ENCODE measurements at regions not wholly inside any gene's neighbourhood (a gene's known extent, or its start where the extent isn't known, plus 50 kb on each side); places are given as distances from the start of the nearest gene placed in this dataset.
A peak's percentile ranks its signal among the peaks of the same experiment; 100 is the strongest.

- Mint-ChIP-seq H3K4me3 (no peak overlapping the region), H3K4me1 (peaks cover 6% of the 10 kb centered on the region; the same call in 1 of the 2 replicates), H3K27me3 (ENCODE audit: low read depth) (no peaks in the 10 kb centered on the region), H3K36me3 (no peaks in the 10 kb centered on the region; the same call in 1 of the 2 replicates), H3K27ac (no peak overlapping the region), H3K9me3 (peaks cover 12% of the 10 kb centered on the region)
- no peak for TF ChIP-seq TEAD1 (CRISPR knock-in tag; IDR thresholded peaks at IDR 0.05)
- no peak for TF ChIP-seq GTF2I (CRISPR knock-in tag; conservative IDR thresholded peaks at IDR 0.05)
- no peak for TF ChIP-seq ERG (CRISPR knock-in tag; IDR thresholded peaks at IDR 0.05)
- TF ChIP-seq NR3C1 (CRISPR knock-in tag; conservative IDR thresholded peaks at IDR 0.05; ENCODE audit: low read depth) = no peak
- no peak for TF ChIP-seq KAT7 (CRISPR knock-in tag; IDR thresholded peaks at IDR 0.05; ENCODE audit: borderline replicate concordance)
- TF ChIP-seq AR (CRISPR knock-in tag; IDR thresholded peaks at IDR 0.05) = no peak
- TF ChIP-seq NFATC4 (CRISPR knock-in tag; IDR thresholded peaks at IDR 0.05) = no peak
- no peak for TF ChIP-seq JAZF1 (CRISPR knock-in tag; IDR thresholded peaks at IDR 0.05)
- TF ChIP-seq CREB1 (CRISPR knock-in tag; IDR thresholded peaks at IDR 0.05) = no peak
- no peak for TF ChIP-seq ZNF219 (CRISPR knock-in tag; IDR thresholded peaks at IDR 0.05; ENCODE audit: borderline replicate concordance)
- TF ChIP-seq ZMAT4 (CRISPR knock-in tag; IDR thresholded peaks at IDR 0.05) = no peak
- TF ChIP-seq NFYB (CRISPR knock-in tag; conservative IDR thresholded peaks at IDR 0.05; ENCODE audit: low read depth) = no peak
- no peak for TF ChIP-seq GRHL2 (CRISPR knock-in tag; IDR thresholded peaks at IDR 0.05; ENCODE audit: insufficient replicate concordance, severe bottlenecking)
- TF ChIP-seq IRF1 (CRISPR knock-in tag; IDR thresholded peaks at IDR 0.05) = no peak
- no peak for TF ChIP-seq OVOL2 (CRISPR knock-in tag; IDR thresholded peaks at IDR 0.05; ENCODE audit: borderline replicate concordance)
- TF ChIP-seq TCF7 (CRISPR knock-in tag; IDR thresholded peaks at IDR 0.05; ENCODE audit: low read depth) = no peak
- TF ChIP-seq NR2C2 (CRISPR knock-in tag; IDR thresholded peaks at IDR 0.05) = no peak
- TF ChIP-seq SOX15 (CRISPR knock-in tag; IDR thresholded peaks at IDR 0.05) = no peak
- no peak for TF ChIP-seq SP1 (CRISPR knock-in tag; conservative IDR thresholded peaks at IDR 0.05)
- ATAC-seq (no peak), DNase-seq (ENCODE audit: low spot score) (no peak)
- ChIA-PET CTCF (interaction anchor here (0.6 kb wide), 1 partner anchor 13 kb away, joined by 3 read pairs; no protein-coding TSS in a partner anchor), POLR2A (interaction anchor here (0.6 kb wide), 1 partner anchor 535 kb away, joined by 3 read pairs; no protein-coding TSS in a partner anchor)
Observed at GRCh38 chr11:103596315-103596714, 440.1 kb upstream of the DDI1 start.

GRCh38 chr11:103601225-103601846 lies 435.1 kb upstream of the DDI1 start:
- ChIA-PET CTCF (interaction anchor here (0.6 to 1.8 kb wide), 14 partner anchors 8 to 1101 kb away, joined by 3 to 8 read pairs (median 3); no protein-coding TSS in a partner anchor), POLR2A (no interaction called here)
- TF ChIP-seq JUN (CRISPR knock-in tag; IDR thresholded peaks at IDR 0.05) (no peak), ZNF121 (CRISPR knock-in tag; IDR thresholded peaks at IDR 0.05) (no peak), SP1 (CRISPR knock-in tag; conservative IDR thresholded peaks at IDR 0.05) (no peak), CTCF (IDR thresholded peaks at IDR 0.05) (peak; percentile 82), NFATC4 (CRISPR knock-in tag; IDR thresholded peaks at IDR 0.05) (no peak), EMX1 (CRISPR knock-in tag; IDR thresholded peaks at IDR 0.05) (no peak), PRDM15 (CRISPR knock-in tag; IDR thresholded peaks at IDR 0.05) (no peak)
- Mint-ChIP-seq H3K27me3 (ENCODE audit: low read depth) (no peaks in the 10 kb centered on the region), H3K9me3 (peaks cover 4% of the 10 kb centered on the region), H3K4me1 (no peaks in the 10 kb centered on the region), H3K4me3 (no peak overlapping the region), H3K36me3 (no peaks in the 10 kb centered on the region), H3K27ac (no peak overlapping the region)
- peak; percentile 99 for ATAC-seq
- peak; percentile 48 for DNase-seq (ENCODE audit: low spot score)
